Loucy (cell line): ENCODE measurements at regions not wholly inside any gene's neighbourhood (a gene's known extent, or its start where the extent isn't known, plus 50 kb on each side); places are given as distances from the start of the nearest gene placed in this dataset.

Source experiments
- H2AFZ ChIP-seq: fragments of 200-600 bp; sonication (generic); 2 replicates; pipeline ENCODE4 v1.6.0; 2016; ENCODE audit warnings: antibody characterized with exemption, mild to moderate bottlenecking, low read length, moderate library complexity
- H3F3A ChIP-seq: fragments of 200-600 bp; 2 replicates; pipeline ENCODE4 v1.6.0; 2016; ENCODE audit warnings: antibody characterized with exemption, low read depth, mild to moderate bottlenecking
- H3K27me3 ChIP-seq: fragments of 200-600 bp; sonication (generic); 2 replicates; pipeline ENCODE4 v1.6.1; 2014; ENCODE audit warnings: low read length, mild to moderate bottlenecking; ENCODE audit not compliant: insufficient read depth, poor library complexity, severe bottlenecking
- H3K36me3 ChIP-seq: fragments of 200-600 bp; sonication (generic); 2 replicates; pipeline ENCODE4 v1.6.1; 2016; ENCODE audit warnings: low read length; ENCODE audit not compliant: insufficient read depth
- H3K4me1 ChIP-seq: fragments of 200-600 bp; sonication (generic); 2 replicates; pipeline ENCODE4 v1.5.1; 2014; ENCODE audit warnings: low read length, mild to moderate bottlenecking; ENCODE audit not compliant: insufficient read depth, poor library complexity, severe bottlenecking
- H3K4me2 ChIP-seq: fragments of 200-600 bp; sonication (generic); 2 replicates; pipeline ENCODE4 v1.6.0; 2014; ENCODE audit warnings: antibody characterized with exemption, low read length, low read depth, mild to moderate bottlenecking; ENCODE audit not compliant: poor library complexity, severe bottlenecking
- H3K4me3 ChIP-seq: fragments of 200-600 bp; sonication (generic); 2 replicates; pipeline ENCODE4 v1.5.1; 2014; ENCODE audit warnings: low read length, mild to moderate bottlenecking, mixed read lengths; ENCODE audit not compliant: poor library complexity, severe bottlenecking
- H3K79me2 ChIP-seq: fragments of 200-600 bp; sonication (generic); 2 replicates; pipeline ENCODE4 v1.6.1; 2014; ENCODE audit warnings: low read length; ENCODE audit not compliant: insufficient read depth
- H3K9ac ChIP-seq: fragments of 200-600 bp; sonication (generic); 2 replicates; pipeline ENCODE4 v1.6.0; 2014; ENCODE audit warnings: mild to moderate bottlenecking, low read depth, low read length, moderate library complexity; ENCODE audit not compliant: poor library complexity, severe bottlenecking
- H3K9me2 ChIP-seq: fragments of 200-600 bp; sonication (generic); replicated peaks from 2 replicates; pipeline ENCODE4 v1.6.1; 2016; ENCODE audit warnings: low read depth, low read length, mixed read lengths
- H3K9me3 ChIP-seq: fragments of 200-600 bp; sonication (generic); 2 replicates; pipeline ENCODE4 v1.6.1; 2014; ENCODE audit warnings: mild to moderate bottlenecking, antibody characterized with exemption, low read length, low read depth; ENCODE audit not compliant: insufficient read depth
- H4K20me1 ChIP-seq: fragments of 200-600 bp; sonication (generic); 2 replicates; pipeline ENCODE4 v1.6.0; 2014; ENCODE audit warnings: antibody characterized with exemption, low read length, mild to moderate bottlenecking; ENCODE audit not compliant: insufficient read depth, poor library complexity, severe bottlenecking
- CTCF ChIP-seq: fragments of 200-600 bp; sonication (generic); conservative IDR thresholded peaks from 2 replicates; pipeline ENCODE4 v1.5.1; 2014; ENCODE audit warnings: mild to moderate bottlenecking, antibody characterized with exemption, low read length
- EZH2phosphoT487 ChIP-seq: fragments of 200-600 bp; IDR thresholded peaks from 2 replicates; pipeline ENCODE4 v1.6.1; 2018; ENCODE audit warnings: antibody characterized with exemption, mild to moderate bottlenecking, moderate library complexity, borderline replicate concordance

- Histone ChIP-seq H3K9me2 (no peaks in the 10 kb centered on the region), H4K20me1 (no peaks in the 10 kb centered on the region), H3K4me3 (no peak overlapping the region), H3K4me1 (no peaks in the 10 kb centered on the region), H3K9me3 (no peaks in the 10 kb centered on the region), H3K4me2 (no peak overlapping the region), H3F3A (no peaks in the 10 kb centered on the region), H3K79me2 (no peaks in the 10 kb centered on the region), H2AFZ (no peak overlapping the region), H3K27me3 (peaks cover 7% of the 10 kb centered on the region), H3K9ac (no peak overlapping the region), H3K36me3 (no peaks in the 10 kb centered on the region)
- TF ChIP-seq EZH2phosphoT487 (no peak), CTCF (peak; percentile 25; the same call in 1 of the 2 replicates)
Observed at GRCh38 chr2:176638167-176639015, 369.1 kb downstream of the MTX2 start.

- H3K36me3 ChIP-seq: no peaks in the 10 kb centered on the region
- no peak overlapping the region for H2AFZ ChIP-seq
Observed at GRCh38 chr2:176639016-176639343, 369.7 kb downstream of the MTX2 start.

DNA sequence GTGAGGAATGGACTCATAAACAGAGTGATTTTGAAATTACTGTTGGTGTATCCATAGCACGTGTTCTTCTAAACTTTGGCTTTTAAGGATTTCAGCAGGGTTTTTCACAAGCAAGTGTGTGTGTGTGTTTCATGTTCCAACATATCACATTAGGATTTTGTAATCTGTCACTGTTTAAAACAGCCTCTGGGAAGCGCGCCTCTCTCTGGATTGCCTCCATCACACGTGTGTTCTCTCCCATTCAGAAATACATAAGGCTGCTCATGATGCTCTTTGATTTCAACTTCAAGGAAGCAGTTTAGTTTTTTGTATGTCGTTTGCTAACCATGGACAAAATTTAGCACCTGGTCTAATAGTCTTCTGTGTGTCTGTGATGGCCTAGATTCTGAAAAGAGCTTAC is 370.4 kb downstream of the MTX2 start:
- Histone ChIP-seq H3K4me2 (no peak overlapping the region), H3K79me2 (no peaks in the 10 kb centered on the region), H3K9ac (no peak overlapping the region), H3K9me2 (no peaks in the 10 kb centered on the region), H3F3A (no peaks in the 10 kb centered on the region), H3K9me3 (no peaks in the 10 kb centered on the region), H3K4me3 (no peak overlapping the region), H4K20me1 (no peaks in the 10 kb centered on the region), H2AFZ (no peak overlapping the region), H3K27me3 (peaks cover 7% of the 10 kb centered on the region), H3K36me3 (no peaks in the 10 kb centered on the region), H3K4me1 (no peaks in the 10 kb centered on the region)
- TF ChIP-seq EZH2phosphoT487 (no peak), CTCF (no peak)

More at GRCh38 chr2:176639016-176639343, 369.7 kb downstream of the MTX2 start:
- H3K4me1 ChIP-seq: no peaks in the 10 kb centered on the region
- TF ChIP-seq EZH2phosphoT487 (no peak), CTCF (no peak)
- H3K4me3 ChIP-seq: no peak overlapping the region
- H3F3A ChIP-seq: no peaks in the 10 kb centered on the region
- H3K4me2 ChIP-seq: no peak overlapping the region
- H3K9me3 ChIP-seq: no peaks in the 10 kb centered on the region
- H4K20me1 ChIP-seq: no peaks in the 10 kb centered on the region
- peaks cover 7% of the 10 kb centered on the region for H3K27me3 ChIP-seq
- no peak overlapping the region for H3K9ac ChIP-seq
- H3K9me2 ChIP-seq: no peaks in the 10 kb centered on the region
- no peaks in the 10 kb centered on the region for H3K79me2 ChIP-seq
